Right lobe of liver (tissue), 6 donors: ENCODE measurements at regions not wholly inside any gene's neighbourhood (a gene's known extent, or its start where the extent isn't known, plus 50 kb on each side); places are given as distances from the start of the nearest gene placed in this dataset.

Experiments used
- ATAC-seq, 4 donors: fragments of 200-7000 bp; cut with Tn5 transposase; one replicate each; pipeline ENCODE4 v1.9.1; 2020; ENCODE audit warnings: mild to moderate bottlenecking in 4 of 4, moderate library complexity in 4 of 4
- DNase-seq, 3 donors: peaks; one replicate each; pipeline ENCODE4 v3.0.0-alpha.2; 2020
- H3K27ac ChIP-seq, 3 donors: fragments of 200-600 bp; one replicate each; pipeline ENCODE4 v1.8.0; 2022
- H3K27me3 ChIP-seq, 2 donors: fragments of 200-600 bp; one replicate each; pipeline ENCODE4 v1.8.0; 2022
- H3K36me3 ChIP-seq, 4 donors: fragments of 200-600 bp; sonication (generic) in 1 of 4; one replicate each; pipeline versions ENCODE4 v1.5.1 to v1.8.0; 2017 to 2022; ENCODE audit warnings: control low read depth in 1 of 4
- H3K4me1 ChIP-seq, 4 donors: fragments of 200-600 bp; sonication (generic) in 1 of 4; one replicate each; pipeline versions ENCODE4 v1.5.1 to v1.8.0; 2017 to 2022; ENCODE audit warnings: control low read depth in 1 of 4
- H3K4me3 ChIP-seq, 3 donors: fragments of 200-600 bp; one replicate each; pipeline ENCODE4 v1.8.0; 2022
- H3K9me3 ChIP-seq, 4 donors: fragments of 200-600 bp; sonication (generic) in 1 of 4; one replicate each; pipeline versions ENCODE4 v1.5.1 to v1.8.0; 2017 to 2022; ENCODE audit warnings: control low read depth in 1 of 4
- CTCF ChIP-seq, 4 donors: fragments of 200-600 bp in 3 of 4; fragments of 450-650 bp in 1 of 4; IDR thresholded peaks; one replicate each; pipeline versions ENCODE4 v1.5.1 to v1.8.0; 2016 to 2022; ENCODE audit warnings: antibody characterized with exemption in 4 of 4, mild to moderate bottlenecking in 2 of 4
- POLR2A ChIP-seq: fragments of 450-650 bp; IDR thresholded peaks from one replicate; pipeline ENCODE4 v1.6.1; 2017; ENCODE audit warnings: antibody characterized with exemption, mild to moderate bottlenecking
- WGBS: methylation state at CpG from one replicate; pipeline ENCODE4 v1.1.6; 2018; ENCODE audit warnings: low coverage, low lambda C conversion rate; ENCODE audit not compliant: insufficient coverage; ENCODE audit errors: missing lambda C conversion rate; 5-methylcytosine and 5-hydroxymethylcytosine counted together
- intact Hi-C, 2 donors: fragments of 100-400 bp; cut with DNase I; formaldehyde crosslinking; loops; one replicate each; pipeline versions ENCODE4 v1.11.2 to v1.14.1; 2022
- donor health status: DM: no; HTN: yes; CAD: no.
- donor health status: DM: no; HTN: no; CAD: no.
- donor health status: DM: no; HTN: no; CAD: no.
- donor health status: DM: no; HTN: yes; CAD: no.
- donor health status: DM: no; HTN: yes; CAD: no.

GRCh38 chr18:77804382-77804781 is 554.7 kb downstream of the GALR1 start:
- intact Hi-C loops = no loop called here
- no peak for DNase-seq
- Histone ChIP-seq H3K4me1 (no peaks in the 10 kb centered on the region), H3K9me3 (no peaks in the 10 kb centered on the region), H3K36me3 (no peaks in the 10 kb centered on the region), H3K4me3 (no peak overlapping the region), H3K27ac (no peak overlapping the region), H3K27me3 (no peaks in the 10 kb centered on the region)
- ATAC-seq = peak in 3 of 4 donors; percentile 25 to 66 (median 53)
- 14% methylated on average over 2 of the region's 2 CpGs for WGBS
- TF ChIP-seq CTCF (IDR thresholded peaks at IDR 0.05) (no peak), POLR2A (no peak)

- H3K27ac ChIP-seq = no peak overlapping the region
- H3K27me3 ChIP-seq = no peaks in the 10 kb centered on the region
- TF ChIP-seq POLR2A = no peak
- no peak for TF ChIP-seq CTCF (IDR thresholded peaks at IDR 0.05)
- H3K9me3 ChIP-seq = no peaks in the 10 kb centered on the region
- no peak overlapping the region for H3K4me3 ChIP-seq
- no peak for DNase-seq
- intact Hi-C loops = no loop called here
- H3K4me1 ChIP-seq = no peaks in the 10 kb centered on the region
- whole genome bisulfite sequencing = 42% methylated on average over 2 of the region's 2 CpGs
- H3K36me3 ChIP-seq = no peaks in the 10 kb centered on the region
- ATAC-seq = no peak
These were observed 558.0 kb downstream of the GALR1 start for GRCh38 chr18:77807650-77808049.

- TF ChIP-seq POLR2A (no peak), CTCF (IDR thresholded peaks at IDR 0.05) (no peak)
- Histone ChIP-seq H3K9me3 (no peaks in the 10 kb centered on the region), H3K36me3 (no peaks in the 10 kb centered on the region), H3K4me3 (no peak overlapping the region), H3K27me3 (no peaks in the 10 kb centered on the region), H3K4me1 (no peaks in the 10 kb centered on the region), H3K27ac (no peak overlapping the region)
- DNase-seq (peak in 1 of 3 donors; percentile 59), ATAC-seq (peak; percentile 33 to 88 (median 56))
- WGBS = 38% methylated on average over 5 of the region's 5 CpGs
- intact Hi-C loops = no loop called here
These were observed 561.9 kb downstream of the GALR1 start for GRCh38 chr18:77811503-77811902.

GRCh38 chr18:77815666-77816338 is 566.2 kb downstream of the GALR1 start:
- Histone ChIP-seq H3K27ac (no peak overlapping the region), H3K9me3 (no peaks in the 10 kb centered on the region), H3K36me3 (no peaks in the 10 kb centered on the region), H3K4me3 (no peak overlapping the region), H3K4me1 (no peaks in the 10 kb centered on the region), H3K27me3 (no peaks in the 10 kb centered on the region)
- ATAC-seq (no peak), DNase-seq (no peak)
- TF ChIP-seq CTCF (IDR thresholded peaks at IDR 0.05) = no peak
- TF ChIP-seq POLR2A = no peak
- 27% methylated on average over 3 of the region's 3 CpGs for WGBS
- intact Hi-C loops = no loop called here
